ENCODE measurements at regions not wholly inside any gene's neighbourhood (a gene's known extent, or its start where the extent isn't known, plus 50 kb on each side); places are given as distances from the start of the nearest gene placed in this dataset.

- FAIRE-seq (no peak), DNase-seq (ENCODE audit: low read depth, low spot score) (no peak)
- dilution Hi-C loops (cut with MboI; ENCODE audit: extremely low pct_ligation_motif_present, low sequenced_read_pairs), result no loop called here
- H3K79me2 ChIP-seq (ENCODE audit: control insufficient read depth, insufficient read depth, low read length), result no peaks in the 10 kb centered on the region
- H4K20me1 ChIP-seq (replicated peaks; ENCODE audit: control insufficient read depth, extremely low read depth, insufficient read depth, low read length), result no peaks in the 10 kb centered on the region
- H3K9ac ChIP-seq (replicated peaks; ENCODE audit: extremely low read depth, insufficient read depth, low read length), result no peak overlapping the region
- H3K9me3 ChIP-seq (replicated peaks; ENCODE audit: control insufficient read depth, insufficient read depth, low read length), result peaks cover 2% of the 10 kb centered on the region
- no peaks in the 10 kb centered on the region for H3K36me3 ChIP-seq (ENCODE audit: control insufficient read depth in 2 of 2, extremely low read depth in 1 of 2, insufficient read depth in 2 of 2, low read length in 2 of 2)
- no TSS peak for BruUV-seq (replicated peaks)
- H3K4me1 ChIP-seq (ENCODE audit: control insufficient read depth, extremely low read depth, insufficient read depth, low read length), result no peaks in the 10 kb centered on the region
- H2AFZ ChIP-seq (ENCODE audit: low read depth, low read length), result no peak overlapping the region
- TF ChIP-seq GATA2 (IDR thresholded peaks at IDR 0.05; ENCODE audit: insufficient read depth, insufficient read length, low read depth, low read length) (no peak), CTCF (IDR thresholded peaks at IDR 0.05; ENCODE audit: extremely low read depth in 1 of 2, insufficient read depth in 1 of 2, low read depth in 1 of 2, low read length in 2 of 2) (no peak)
- POLR2A ChIA-PET, result no interaction called here
- intact Hi-C loops (cut with micrococcal nuclease), result no loop called here
- no peaks in the 10 kb centered on the region for H3K9me1 ChIP-seq (replicated peaks; ENCODE audit: control insufficient read depth, extremely low read depth, insufficient read depth, low read length)
- H3K4me3 ChIP-seq (replicated peaks in 1 of 3; ENCODE audit: insufficient read depth in 1 of 3, low read depth in 1 of 3, low read length in 3 of 3), result no peak overlapping the region
- H3K27me3 ChIP-seq (ENCODE audit: control insufficient read depth in 2 of 2, insufficient read depth in 2 of 2, low read length in 2 of 2), result no peaks in the 10 kb centered on the region
- no peak overlapping the region for H3K27ac ChIP-seq (ENCODE audit: insufficient read depth, low read depth, low read length)
- H3K4me2 ChIP-seq (ENCODE audit: insufficient read depth, low read length), result no peak overlapping the region
- CTCF ChIA-PET, result no interaction called here
These were observed 277.8 kb upstream of the SOX9 start for GRCh38 chr17:71842986-71843385.

- intact Hi-C loops (cut with micrococcal nuclease) (no loop called here), dilution Hi-C loops (cut with MboI; ENCODE audit: extremely low pct_ligation_motif_present, low sequenced_read_pairs) (no loop called here)
- BruUV-seq (replicated peaks), result no TSS peak
These were observed 275.5 kb upstream of the SOX9 start for GRCh38 chr17:71845337-71845736.

More at GRCh38 chr17:71845337-71845736, 275.5 kb upstream of the SOX9 start:
- no peaks in the 10 kb centered on the region for H4K20me1 ChIP-seq (replicated peaks; ENCODE audit: control insufficient read depth, extremely low read depth, insufficient read depth, low read length)
- CTCF ChIA-PET, result no interaction called here
- POLR2A ChIA-PET, result no interaction called here
- H3K27me3 ChIP-seq (ENCODE audit: control insufficient read depth in 2 of 2, insufficient read depth in 2 of 2, low read length in 2 of 2), result no peaks in the 10 kb centered on the region
- no peak for DNase-seq (ENCODE audit: low read depth, low spot score)
- no peaks in the 10 kb centered on the region for H3K9me3 ChIP-seq (replicated peaks; ENCODE audit: control insufficient read depth, insufficient read depth, low read length)
- no peak for TF ChIP-seq MAX (IDR thresholded peaks at IDR 0.05; ENCODE audit: insufficient read depth, insufficient read length)
- no peak for TF ChIP-seq POLR2A (IDR thresholded peaks at IDR 0.05; ENCODE audit: low read depth, low read length)
- no peaks in the 10 kb centered on the region for H3K36me3 ChIP-seq (ENCODE audit: control insufficient read depth in 2 of 2, extremely low read depth in 1 of 2, insufficient read depth in 2 of 2, low read length in 2 of 2)
- H3K27ac ChIP-seq (ENCODE audit: insufficient read depth, low read depth, low read length), result no peak overlapping the region
- H3K4me2 ChIP-seq (ENCODE audit: insufficient read depth, low read length), result no peak overlapping the region
- no peak overlapping the region for H3K9ac ChIP-seq (replicated peaks; ENCODE audit: extremely low read depth, insufficient read depth, low read length)
- no peak for FAIRE-seq
- H3K79me2 ChIP-seq (ENCODE audit: control insufficient read depth, insufficient read depth, low read length), result no peaks in the 10 kb centered on the region
- no peaks in the 10 kb centered on the region for H3K4me1 ChIP-seq (ENCODE audit: control insufficient read depth, extremely low read depth, insufficient read depth, low read length)
- H2AFZ ChIP-seq (ENCODE audit: low read depth, low read length), result no peak overlapping the region
- H3K4me3 ChIP-seq (replicated peaks in 1 of 3; ENCODE audit: insufficient read depth in 1 of 3, low read depth in 1 of 3, low read length in 3 of 3), result no peak overlapping the region
- H3K9me1 ChIP-seq (replicated peaks; ENCODE audit: control insufficient read depth, extremely low read depth, insufficient read depth, low read length), result no peaks in the 10 kb centered on the region

Data from endothelial cell of umbilical vein (primary cell).